ENCODE measurements at regions not wholly inside any gene's neighbourhood (a gene's known extent, or its start where the extent isn't known, plus 50 kb on each side); places are given as distances from the start of the nearest gene placed in this dataset.

DNA sequence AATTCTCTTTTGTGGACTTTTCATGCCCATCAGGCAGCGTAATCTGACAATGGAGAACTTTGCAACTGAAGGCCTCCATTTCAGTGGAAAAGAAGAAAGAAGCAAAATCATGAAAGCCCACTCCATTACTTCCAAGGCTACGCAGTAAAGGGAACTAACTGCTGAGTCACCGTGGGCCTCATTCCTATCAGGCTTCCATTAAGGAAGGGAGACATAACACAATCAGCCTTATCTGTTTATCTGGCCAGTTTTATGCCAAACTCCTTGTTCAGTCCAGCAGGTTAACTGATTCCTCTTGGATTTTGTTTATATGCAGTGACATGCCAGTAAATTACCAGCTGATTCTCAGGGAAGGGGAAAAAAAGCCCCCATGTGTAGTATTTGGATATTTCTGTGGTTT, 56.8 kb upstream of the KATNAL1 start:
- no peak overlapping the region for H3K27ac ChIP-seq
- no peak for ATAC-seq
- TF ChIP-seq POLR2AphosphoS5 (IDR thresholded peaks at IDR 0.05) (no peak), POLR2A (IDR thresholded peaks at IDR 0.05) (no peak), CTCF (IDR thresholded peaks at IDR 0.05) (no peak), EP300 (IDR thresholded peaks at IDR 0.05) (no peak)

DNA sequence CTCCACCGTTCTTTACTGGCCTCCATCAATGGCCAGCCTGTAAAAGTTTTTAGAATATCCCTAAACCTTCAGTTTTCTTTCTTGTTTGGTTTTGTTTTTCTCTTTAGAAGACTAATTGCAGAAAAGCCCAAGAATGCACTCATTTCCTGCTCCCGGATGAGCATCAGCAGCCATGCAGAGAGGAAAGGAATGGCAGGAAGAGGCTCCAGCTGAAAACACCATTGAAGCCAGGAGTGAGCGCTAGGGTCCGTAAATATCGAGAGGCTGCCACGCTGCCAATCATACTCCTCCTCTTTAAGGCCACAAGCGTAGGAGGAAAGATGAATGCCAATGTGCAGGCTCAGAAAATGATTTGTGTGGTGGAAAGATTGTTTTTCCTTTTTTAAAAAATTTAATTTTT, 57.4 kb upstream of the UBE2L5 start:
- Histone ChIP-seq H3K4me1 (no peaks in the 10 kb centered on the region), H3K27me3 (no peaks in the 10 kb centered on the region), H3K9me3 (no peaks in the 10 kb centered on the region), H3K27ac (no peak overlapping the region), H3K4me3 (no peak overlapping the region), H3K36me3 (no peaks in the 10 kb centered on the region)
- WGBS, 2 donors (ENCODE audit: low coverage in 1 of 2) = 55 to 62% methylated on average over 6 to 7 of the region's 7 CpGs
- no peak for TF ChIP-seq POLR2A (IDR thresholded peaks at IDR 0.05)
- no peak for TF ChIP-seq POLR2AphosphoS5 (IDR thresholded peaks at IDR 0.05)
- TF ChIP-seq EP300 (IDR thresholded peaks at IDR 0.05) = no peak
- no peak for TF ChIP-seq CTCF (IDR thresholded peaks at IDR 0.05)
- no peak for ATAC-seq

More for the DNA sequence above, 56.8 kb upstream of the KATNAL1 start:
- H3K4me1 ChIP-seq = no peaks in the 10 kb centered on the region
- H3K27me3 ChIP-seq = no peaks in the 10 kb centered on the region
- no peaks in the 10 kb centered on the region for H3K36me3 ChIP-seq
- no peak overlapping the region for H3K4me3 ChIP-seq
- WGBS, 2 donors (ENCODE audit: low coverage in 1 of 2) = 66 to 85% methylated on average over 2 to 3 of the region's 3 CpGs
- H3K9me3 ChIP-seq = no peaks in the 10 kb centered on the region

- Histone ChIP-seq H3K27me3 (no peaks in the 10 kb centered on the region), H3K4me1 (no peaks in the 10 kb centered on the region), H3K4me3 (no peak overlapping the region), H3K36me3 (no peaks in the 10 kb centered on the region), H3K9me3 (no peaks in the 10 kb centered on the region), H3K27ac (no peak overlapping the region)
- 89% methylated on average over 1 of the region's 1 CpG; no CpG with 5 or more reads in 1 of the 2 donors for WGBS, 2 donors (ENCODE audit: low coverage in 1 of 2)
- ATAC-seq = no peak
- no peak for TF ChIP-seq POLR2A (IDR thresholded peaks at IDR 0.05)
- TF ChIP-seq CTCF (IDR thresholded peaks at IDR 0.05) = no peak
- no peak for TF ChIP-seq EP300 (IDR thresholded peaks at IDR 0.05)
- no peak for TF ChIP-seq POLR2AphosphoS5 (IDR thresholded peaks at IDR 0.05)
Observed at GRCh38 chr13:30366088-30366487, 56.2 kb upstream of the UBE2L5 start.

DNA sequence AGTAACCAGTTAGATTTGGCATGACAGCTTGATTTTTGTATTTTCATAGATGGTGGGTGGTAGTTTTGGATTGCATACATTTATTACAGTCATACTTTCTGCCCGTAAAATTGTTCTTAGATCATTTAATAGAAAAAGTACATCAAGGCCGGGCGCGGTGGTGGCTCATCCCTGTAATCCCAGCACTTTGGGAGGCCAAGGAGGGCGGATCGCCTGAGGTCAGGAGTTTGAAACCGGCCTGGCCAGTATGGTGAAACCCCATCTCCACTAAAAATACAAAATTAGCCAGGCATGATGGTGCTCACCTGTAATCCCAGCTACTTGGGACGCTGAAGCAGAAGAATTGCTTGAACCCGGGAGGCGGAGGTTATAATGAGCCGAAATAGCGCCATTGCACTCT, 55.0 kb upstream of the UBE2L5 start:
- H3K9me3 ChIP-seq = no peaks in the 10 kb centered on the region
- no peak for ATAC-seq
- H3K36me3 ChIP-seq = no peaks in the 10 kb centered on the region
- H3K27ac ChIP-seq = no peak overlapping the region
- no peaks in the 10 kb centered on the region for H3K27me3 ChIP-seq
- H3K4me3 ChIP-seq = no peak overlapping the region
- H3K4me1 ChIP-seq = no peaks in the 10 kb centered on the region
- TF ChIP-seq CTCF (IDR thresholded peaks at IDR 0.05) (no peak), POLR2AphosphoS5 (IDR thresholded peaks at IDR 0.05) (no peak), POLR2A (IDR thresholded peaks at IDR 0.05) (no peak), EP300 (IDR thresholded peaks at IDR 0.05) (no peak)
- 79 to 100% methylated on average over 8 to 10 of the region's 12 CpGs for WGBS, 2 donors (ENCODE audit: low coverage in 1 of 2)

- Histone ChIP-seq H3K9me3 (no peaks in the 10 kb centered on the region), H3K36me3 (no peaks in the 10 kb centered on the region), H3K4me1 (no peaks in the 10 kb centered on the region), H3K4me3 (no peak overlapping the region), H3K27ac (no peak overlapping the region), H3K27me3 (no peaks in the 10 kb centered on the region)
- TF ChIP-seq CTCF (IDR thresholded peaks at IDR 0.05) (no peak), EP300 (IDR thresholded peaks at IDR 0.05) (no peak)
- no peak for ATAC-seq
- 88% methylated on average over 1 of the region's 1 CpG for WGBS, 2 donors (ENCODE audit: low coverage in 1 of 2)
Observed at GRCh38 chr13:30370146-30370545, 52.1 kb upstream of the UBE2L5 start.
